ENCODE measurements at regions not wholly inside any gene's neighbourhood (a gene's known extent, or its start where the extent isn't known, plus 50 kb on each side); places are given as distances from the start of the nearest gene placed in this dataset.

- Histone ChIP-seq H3K27ac (no peak overlapping the region), H3K4me1 (no peaks in the 10 kb centered on the region), H3K36me3 (ENCODE audit: insufficient read depth in 1 of 2, low read depth in 1 of 2) (no peaks in the 10 kb centered on the region), H3K9me3 (no peaks in the 10 kb centered on the region), H3K4me3 (no peak overlapping the region), H3K27me3 (ENCODE audit: insufficient read depth in 3 of 3, low read length in 2 of 3) (no peaks in the 10 kb centered on the region)
- 27 to 38% (median 31%) methylated on average over 1 of the region's 1 CpG for WGBS, 3 donors
- intact Hi-C loops (cut with DNase I) = no loop called here
- ATAC-seq = no peak
- no peak for TF ChIP-seq CTCF (IDR thresholded peaks at IDR 0.05)
- no peak for DNase-seq
Observed at GRCh38 chr6:68054756-68055155, 580.3 kb upstream of the ADGRB3 start.

GRCh38 chr6:68053805-68054373, 581.2 kb upstream of the ADGRB3 start:
- no peak for DNase-seq
- TF ChIP-seq CTCF (IDR thresholded peaks at IDR 0.05) = no peak
- H3K27ac ChIP-seq = no peak overlapping the region
- H3K4me3 ChIP-seq = no peak overlapping the region
- intact Hi-C loops (cut with DNase I) = no loop called here
- H3K9me3 ChIP-seq = no peaks in the 10 kb centered on the region
- H3K4me1 ChIP-seq = no peaks in the 10 kb centered on the region
- ATAC-seq = no peak
- no peaks in the 10 kb centered on the region for H3K27me3 ChIP-seq (ENCODE audit: insufficient read depth in 3 of 3, low read length in 2 of 3)
- no peaks in the 10 kb centered on the region for H3K36me3 ChIP-seq (ENCODE audit: insufficient read depth in 1 of 2, low read depth in 1 of 2)
- WGBS, 3 donors = 58 to 67% (median 65%) methylated on average over 4 of the region's 4 CpGs

GRCh38 chr6:68052234-68052633, 582.8 kb upstream of the ADGRB3 start:
- TF ChIP-seq CTCF (IDR thresholded peaks at IDR 0.05) = no peak
- intact Hi-C loops (cut with DNase I) = no loop called here
- H3K36me3 ChIP-seq (ENCODE audit: insufficient read depth in 1 of 2, low read depth in 1 of 2) = no peaks in the 10 kb centered on the region
- ATAC-seq (no peak), DNase-seq (no peak)
- no peaks in the 10 kb centered on the region for H3K9me3 ChIP-seq
- no peak overlapping the region for H3K27ac ChIP-seq
- no peak overlapping the region for H3K4me3 ChIP-seq
- no peaks in the 10 kb centered on the region for H3K4me1 ChIP-seq
- H3K27me3 ChIP-seq (ENCODE audit: insufficient read depth in 3 of 3, low read length in 2 of 3) = no peaks in the 10 kb centered on the region

- DNase-seq (no peak), ATAC-seq (no peak)
- H3K27me3 ChIP-seq (ENCODE audit: insufficient read depth in 3 of 3, low read length in 2 of 3) = no peaks in the 10 kb centered on the region
Observed at GRCh38 chr6:68049562-68049961, 585.5 kb upstream of the ADGRB3 start.

More at GRCh38 chr6:68049562-68049961, 585.5 kb upstream of the ADGRB3 start:
- H3K9me3 ChIP-seq = no peaks in the 10 kb centered on the region
- no peak overlapping the region for H3K4me3 ChIP-seq
- 80 to 86% (median 82%) methylated on average over 5 of the region's 5 CpGs for WGBS, 3 donors
- H3K4me1 ChIP-seq = no peaks in the 10 kb centered on the region
- intact Hi-C loops (cut with DNase I) = no loop called here
- no peak overlapping the region for H3K27ac ChIP-seq
- TF ChIP-seq CTCF (IDR thresholded peaks at IDR 0.05) = no peak
- H3K36me3 ChIP-seq (ENCODE audit: insufficient read depth in 1 of 2, low read depth in 1 of 2) = no peaks in the 10 kb centered on the region
